Large intestine (tissue), 3 donors: ENCODE measurements at regions not wholly inside any gene's neighbourhood (a gene's known extent, or its start where the extent isn't known, plus 50 kb on each side); places are given as distances from the start of the nearest gene placed in this dataset.

ENCODE experiments used
- DNase-seq, 2 donors: peaks; one replicate each; pipeline versions ENCODE4 v3.0.0 to v3.0.0-alpha.2; 2013
- H3K27ac ChIP-seq: one replicate; pipeline ENCODE4 v1.5.1; 2013; ENCODE audit warnings: low read length
- H3K27me3 ChIP-seq: 2 replicates; pipeline ENCODE4 v1.6.1; 2013; ENCODE audit warnings: low read length; ENCODE audit not compliant: control insufficient read depth, insufficient read depth
- H3K36me3 ChIP-seq: 2 replicates; pipeline ENCODE4 v1.6.1; 2013; ENCODE audit warnings: low read length; ENCODE audit not compliant: control insufficient read depth, insufficient read depth
- H3K4me1 ChIP-seq: one replicate; pipeline ENCODE4 v1.6.1; 2013; ENCODE audit warnings: low read length; ENCODE audit not compliant: control insufficient read depth, insufficient read depth
- H3K4me3 ChIP-seq: one replicate; pipeline ENCODE4 v1.5.1; 2013; ENCODE audit warnings: low read length
- H3K9me3 ChIP-seq: one replicate; pipeline ENCODE4 v1.6.1; 2013; ENCODE audit warnings: mild to moderate bottlenecking, low read depth, low read length, moderate library complexity; ENCODE audit not compliant: control insufficient read depth
- WGBS: methylation state at CpG from one replicate; pipeline ENCODE4 v1.1.5; 2013; ENCODE audit warnings: low lambda C conversion rate; ENCODE audit not compliant: insufficient coverage; 5-methylcytosine and 5-hydroxymethylcytosine counted together

GRCh38 chr10:121032460-121032859 is 181.3 kb downstream of the WDR11 start:
- WGBS, result no CpG with 5 or more reads among the region's 3 CpGs
- no peaks in the 10 kb centered on the region for H3K27me3 ChIP-seq
- no peak overlapping the region for H3K27ac ChIP-seq
- no peaks in the 10 kb centered on the region for H3K36me3 ChIP-seq
- DNase-seq, result no peak
- no peak overlapping the region for H3K4me3 ChIP-seq
- H3K9me3 ChIP-seq, result no peaks in the 10 kb centered on the region
- peaks cover 16% of the 10 kb centered on the region for H3K4me1 ChIP-seq

DNA sequence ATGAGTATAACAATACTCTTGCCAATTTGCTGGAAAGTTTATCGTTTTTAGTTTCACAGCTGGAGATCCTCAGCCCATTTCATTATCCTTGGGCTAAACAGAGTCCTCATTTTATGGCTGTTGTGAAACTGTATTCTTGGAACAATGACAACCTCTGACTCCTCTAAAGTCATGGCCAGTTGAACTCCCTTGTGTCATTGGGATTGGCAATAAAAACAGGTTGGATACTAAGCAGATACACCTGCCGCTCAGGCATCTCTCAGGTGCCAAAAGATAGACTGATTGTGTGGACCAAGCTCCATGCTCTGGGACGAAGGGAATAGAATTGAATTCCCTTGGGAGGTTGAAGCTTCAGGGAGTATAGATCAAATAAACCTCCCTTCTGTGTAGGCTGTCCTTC is 182.2 kb downstream of the WDR11 start:
- DNase-seq, result peak; percentile 54 to 73

GRCh38 chr10:121036431-121036830 is 185.3 kb downstream of the WDR11 start:
- WGBS, result 20% methylated on average over 1 of the region's 4 CpGs
- Histone ChIP-seq H3K27me3 (no peaks in the 10 kb centered on the region), H3K4me3 (no peak overlapping the region), H3K9me3 (no peaks in the 10 kb centered on the region), H3K4me1 (peaks cover 9% of the 10 kb centered on the region), H3K36me3 (no peaks in the 10 kb centered on the region), H3K27ac (no peak overlapping the region)
- DNase-seq, result peak; percentile 23 to 30

More for the DNA sequence above, 182.2 kb downstream of the WDR11 start:
- Histone ChIP-seq H3K9me3 (no peaks in the 10 kb centered on the region), H3K4me3 (no peak overlapping the region), H3K36me3 (no peaks in the 10 kb centered on the region), H3K27me3 (no peaks in the 10 kb centered on the region), H3K4me1 (peaks cover 9% of the 10 kb centered on the region), H3K27ac (no peak overlapping the region)
- no CpG with 5 or more reads among the region's 3 CpGs for WGBS

GRCh38 chr10:121041499-121041898 is 190.3 kb downstream of the WDR11 start:
- no peaks in the 10 kb centered on the region for H3K36me3 ChIP-seq
- H3K9me3 ChIP-seq, result no peaks in the 10 kb centered on the region
- no peak overlapping the region for H3K4me3 ChIP-seq
- H3K27ac ChIP-seq, result no peak overlapping the region
- no peaks in the 10 kb centered on the region for H3K4me1 ChIP-seq
- DNase-seq, result no peak
- H3K27me3 ChIP-seq, result no peaks in the 10 kb centered on the region
- no CpG with 5 or more reads among the region's 4 CpGs for WGBS

DNA sequence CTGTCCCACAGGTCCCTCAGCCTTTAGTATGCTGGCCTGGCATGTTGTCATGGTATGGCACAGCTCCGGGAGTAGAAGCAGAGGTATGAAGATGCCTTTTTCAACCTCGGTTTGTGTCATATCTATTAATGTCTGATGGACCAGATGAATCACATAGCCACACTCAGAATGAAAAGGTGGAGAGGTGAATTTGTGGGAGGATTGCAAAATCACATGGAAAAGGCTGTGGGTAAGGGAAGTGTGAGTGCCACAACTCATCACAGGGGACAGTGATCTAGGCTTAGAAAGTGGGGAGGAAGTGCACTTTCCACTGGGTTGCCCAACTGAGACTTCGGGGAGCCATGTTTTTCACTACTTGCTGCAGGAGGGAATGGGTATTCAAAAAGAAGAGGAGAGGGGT is 190.7 kb downstream of the WDR11 start:
- no peaks in the 10 kb centered on the region for H3K36me3 ChIP-seq

DNA sequence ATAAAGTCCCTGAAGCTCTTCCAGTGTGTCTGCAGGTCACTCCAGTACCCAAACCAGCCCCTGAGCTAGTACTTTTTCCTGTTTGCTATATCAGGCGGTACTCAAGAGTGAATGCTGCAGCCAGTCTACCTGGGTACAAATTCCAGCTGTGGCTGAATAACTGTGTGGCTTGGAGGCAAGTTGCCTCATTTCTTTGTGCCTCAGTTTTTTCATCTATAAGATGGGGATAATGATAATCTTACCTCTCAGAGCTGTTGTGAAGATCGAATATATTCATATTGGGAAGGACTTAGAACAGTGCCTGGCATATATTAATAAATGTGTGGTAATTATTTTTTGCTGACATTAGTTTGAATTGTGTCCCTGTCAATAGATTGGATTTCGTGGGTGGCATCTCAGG is 191.2 kb downstream of the WDR11 start:
- no peak for DNase-seq
- WGBS, result 100% methylated on average over 1 of the region's 3 CpGs

More for the DNA sequence above, 190.7 kb downstream of the WDR11 start:
- no peaks in the 10 kb centered on the region for H3K4me1 ChIP-seq
- H3K27ac ChIP-seq, result no peak overlapping the region
- no peak for DNase-seq
- no CpG with 5 or more reads among the region's 3 CpGs for WGBS
- H3K27me3 ChIP-seq, result no peaks in the 10 kb centered on the region
- H3K9me3 ChIP-seq, result no peaks in the 10 kb centered on the region
- no peak overlapping the region for H3K4me3 ChIP-seq

DNA sequence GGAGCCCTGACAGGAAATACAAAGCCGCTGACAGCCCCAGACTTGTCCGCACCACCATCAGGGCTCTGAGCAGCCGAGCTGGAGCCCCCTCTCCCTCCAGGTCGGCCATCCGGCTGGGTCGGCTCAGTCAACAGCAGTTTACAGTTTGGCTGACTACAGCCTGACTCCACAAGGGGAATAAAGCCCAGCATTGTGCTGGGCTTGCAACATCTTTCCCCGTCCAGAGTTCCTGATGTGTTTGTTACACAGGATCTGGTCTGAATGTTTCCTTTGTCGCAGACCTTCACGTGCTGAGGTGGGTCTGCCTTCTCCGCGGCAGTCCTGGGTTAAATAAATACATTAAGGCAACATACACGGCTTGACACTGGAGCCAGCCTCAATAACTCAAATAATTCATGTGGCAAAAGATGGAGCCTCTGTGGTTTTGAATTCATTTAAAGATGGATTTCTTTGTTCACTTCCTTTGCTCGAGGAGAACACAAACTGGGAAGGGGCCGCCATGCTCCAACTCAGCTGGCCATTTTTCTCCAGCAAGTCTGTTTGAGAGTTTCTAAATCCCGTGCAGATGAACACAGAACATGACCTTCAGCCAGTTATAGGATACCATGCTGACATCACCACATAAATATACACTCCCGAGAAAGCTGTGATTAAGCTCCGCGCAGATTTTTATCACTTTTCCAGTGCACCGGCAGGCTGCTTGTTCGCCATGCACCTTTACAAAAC is 192.1 kb downstream of the WDR11 start:
- 100% methylated on average over 2 of the region's 20 CpGs for WGBS
- peak in 1 of 2 donors; percentile 16 for DNase-seq
- H3K27ac ChIP-seq, result no peak overlapping the region
- no peaks in the 10 kb centered on the region for H3K36me3 ChIP-seq
- H3K9me3 ChIP-seq, result no peaks in the 10 kb centered on the region
- H3K4me1 ChIP-seq, result no peaks in the 10 kb centered on the region
- no peaks in the 10 kb centered on the region for H3K27me3 ChIP-seq
- H3K4me3 ChIP-seq, result no peak overlapping the region

More for the DNA sequence above, 191.2 kb downstream of the WDR11 start:
- H3K27me3 ChIP-seq, result no peaks in the 10 kb centered on the region
- no peak overlapping the region for H3K27ac ChIP-seq
- no peaks in the 10 kb centered on the region for H3K36me3 ChIP-seq
- H3K4me1 ChIP-seq, result no peaks in the 10 kb centered on the region
- H3K4me3 ChIP-seq, result no peak overlapping the region
- no peaks in the 10 kb centered on the region for H3K9me3 ChIP-seq

- Histone ChIP-seq H3K36me3 (no peaks in the 10 kb centered on the region), H3K9me3 (no peaks in the 10 kb centered on the region), H3K4me3 (no peak overlapping the region), H3K4me1 (no peaks in the 10 kb centered on the region), H3K27ac (no peak overlapping the region), H3K27me3 (no peaks in the 10 kb centered on the region)
- 50% methylated on average over 1 of the region's 3 CpGs for WGBS
- peak in 1 of 2 donors; percentile 47 for DNase-seq
These were observed 197.6 kb downstream of the WDR11 start for GRCh38 chr10:121048749-121049148.

DNA sequence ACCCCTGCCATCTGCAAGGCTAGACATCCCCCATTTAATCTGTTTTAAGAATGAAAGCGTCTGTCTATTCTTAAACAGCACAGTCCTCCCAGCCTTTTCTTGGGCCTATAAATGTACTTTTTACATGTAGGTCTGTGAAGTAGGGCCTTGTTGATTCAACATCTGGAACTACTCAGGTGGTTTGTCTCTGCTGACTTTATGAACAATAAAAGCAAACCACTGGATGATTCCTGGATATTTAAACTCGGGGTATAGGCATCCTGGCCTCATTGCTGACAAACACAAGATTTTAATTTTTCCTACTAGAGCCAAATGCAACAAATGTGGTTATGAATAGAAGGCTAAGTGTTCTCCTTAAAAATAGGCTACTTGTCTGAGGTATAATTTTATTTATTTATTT is 198.3 kb downstream of the WDR11 start:
- no peak overlapping the region for H3K4me3 ChIP-seq
- no CpG with 5 or more reads among the region's 2 CpGs for whole genome bisulfite sequencing
- no peaks in the 10 kb centered on the region for H3K36me3 ChIP-seq
- H3K27ac ChIP-seq, result no peak overlapping the region
- H3K9me3 ChIP-seq, result no peaks in the 10 kb centered on the region
- DNase-seq, result no peak
- no peaks in the 10 kb centered on the region for H3K4me1 ChIP-seq
- H3K27me3 ChIP-seq, result no peaks in the 10 kb centered on the region

DNA sequence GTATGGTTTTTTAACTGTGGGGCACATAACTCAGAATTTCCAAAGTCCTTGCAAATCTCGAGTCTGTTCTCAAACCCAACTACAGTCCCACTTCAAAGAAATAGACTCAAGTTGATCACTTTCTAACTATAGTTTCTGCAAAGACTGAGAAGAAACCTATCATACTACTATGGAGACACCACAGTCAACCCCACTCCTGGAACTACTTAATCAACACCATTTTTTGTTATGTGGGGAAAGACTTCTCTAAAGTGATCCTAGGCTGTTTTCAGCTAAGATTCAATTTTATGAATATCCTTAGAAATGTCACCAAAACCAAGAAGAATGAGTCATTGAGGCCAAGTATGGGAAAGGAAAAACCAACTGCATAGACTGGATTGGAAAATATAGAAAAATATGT is 198.8 kb downstream of the WDR11 start:
- H3K9me3 ChIP-seq, result no peaks in the 10 kb centered on the region
- no peak overlapping the region for H3K4me3 ChIP-seq
- no peaks in the 10 kb centered on the region for H3K27me3 ChIP-seq
- H3K4me1 ChIP-seq, result no peaks in the 10 kb centered on the region
- no peaks in the 10 kb centered on the region for H3K36me3 ChIP-seq
- no CpG with 5 or more reads among the region's 1 CpG for WGBS
- DNase-seq, result no peak
- H3K27ac ChIP-seq, result no peak overlapping the region

DNA sequence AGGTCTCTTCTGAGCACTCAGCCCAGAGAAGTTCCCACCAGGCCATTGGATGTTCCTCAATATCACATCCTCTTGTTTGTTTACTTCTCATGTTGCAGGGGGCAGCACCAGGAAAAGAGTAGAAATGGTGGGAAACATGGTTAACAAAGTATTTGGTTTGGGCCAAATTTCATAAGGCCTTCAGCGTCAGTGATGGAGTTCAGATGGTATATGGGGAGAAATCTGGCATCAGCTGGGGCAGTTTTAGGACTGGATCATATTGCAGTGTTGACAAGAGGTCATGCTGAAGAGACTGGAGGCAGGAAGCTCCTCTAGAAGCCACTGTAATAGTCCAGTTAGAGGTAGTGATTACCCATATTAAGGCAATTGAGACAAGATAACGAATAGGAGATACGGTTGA is 200.0 kb downstream of the WDR11 start:
- H3K9me3 ChIP-seq, result no peaks in the 10 kb centered on the region
- no peaks in the 10 kb centered on the region for H3K36me3 ChIP-seq
- 92% methylated on average over 2 of the region's 3 CpGs for WGBS

More for the DNA sequence above, 200.0 kb downstream of the WDR11 start:
- H3K4me1 ChIP-seq, result no peaks in the 10 kb centered on the region
- no peak overlapping the region for H3K4me3 ChIP-seq
- no peaks in the 10 kb centered on the region for H3K27me3 ChIP-seq
- DNase-seq, result no peak
- H3K27ac ChIP-seq, result no peak overlapping the region
